ENCODE measurements at regions not wholly inside any gene's neighbourhood (a gene's known extent, or its start where the extent isn't known, plus 50 kb on each side); places are given as distances from the start of the nearest gene placed in this dataset.

- no peak for TF ChIP-seq GABPA (IDR thresholded peaks at IDR 0.05; ENCODE audit: low read depth)
- TF ChIP-seq CTCF (IDR thresholded peaks at IDR 0.05), result no peak
- no peak for TF ChIP-seq MEF2A (IDR thresholded peaks at IDR 0.05; ENCODE audit: borderline replicate concordance, low read depth)
- TF ChIP-seq MXI1 (IDR thresholded peaks at IDR 0.05; ENCODE audit: low read depth, low read length), result no peak
- TF ChIP-seq MAX (IDR thresholded peaks at IDR 0.05; ENCODE audit: low read depth), result no peak
- no peak for TF ChIP-seq TAF1 (IDR thresholded peaks at IDR 0.05; ENCODE audit: borderline replicate concordance, low read depth, low read length)
- TF ChIP-seq USF1 (IDR thresholded peaks at IDR 0.05; ENCODE audit: borderline replicate concordance, low read depth), result no peak
- no peak for TF ChIP-seq YY1 (IDR thresholded peaks at IDR 0.05; ENCODE audit: low read depth)
- TF ChIP-seq FOSL2 (IDR thresholded peaks at IDR 0.05; ENCODE audit: borderline replicate concordance, low read depth), result no peak
- TF ChIP-seq POLR2AphosphoS5 (IDR thresholded peaks at IDR 0.05; ENCODE audit: low read depth, low read length), result no peak
- no peak for TF ChIP-seq SIN3A (IDR thresholded peaks at IDR 0.05; ENCODE audit: borderline replicate concordance, low read depth, low read length)
- TF ChIP-seq SMC3 (IDR thresholded peaks at IDR 0.05; ENCODE audit: low read depth, low read length), result no peak
- no peak for TF ChIP-seq REST (IDR thresholded peaks at IDR 0.05; ENCODE audit: low read depth, low read length)
- TF ChIP-seq RAD21 (IDR thresholded peaks at IDR 0.05; ENCODE audit: low read length), result no peak
Observed at GRCh38 chr6:43970913-43971775, 156.1 kb downstream of the MRPL14 start.

Data from SK-N-SH (cell line).